ENCODE measurements at regions not wholly inside any gene's neighbourhood (a gene's known extent, or its start where the extent isn't known, plus 50 kb on each side); places are given as distances from the start of the nearest gene placed in this dataset.
"Not testable (repeated sequence)": the region's sequence is repeated elsewhere in the genome, so short reads cannot be mapped to it uniquely, and the experiment has no call there.

- not testable (repeated sequence) for DNase-seq (ENCODE audit: low spot score)
These were observed 196.5 kb upstream of the ZNF469 start for GRCh38 chr16:88185976-88186888.

- not testable (repeated sequence) for DNase-seq (ENCODE audit: low spot score)
These were observed 195.6 kb upstream of the ZNF469 start for GRCh38 chr16:88186889-88187870.

GRCh38 chr16:88188171-88188895, 194.4 kb upstream of the ZNF469 start:
- DNase-seq (ENCODE audit: low spot score) = not testable (repeated sequence)

- DNase-seq (ENCODE audit: low spot score) = not testable (repeated sequence)
These were observed 192.1 kb upstream of the ZNF469 start for GRCh38 chr16:88190592-88191095.

- not testable (repeated sequence) for DNase-seq (ENCODE audit: low spot score)
These were observed 191.6 kb upstream of the ZNF469 start for GRCh38 chr16:88191168-88191567.

- no peak for DNase-seq (ENCODE audit: low spot score)
These were observed 190.2 kb upstream of the ZNF469 start for GRCh38 chr16:88192601-88193000.

GRCh38 chr16:88193706-88194396, 188.9 kb upstream of the ZNF469 start:
- DNase-seq (ENCODE audit: low spot score) = not testable (repeated sequence)

GRCh38 chr16:88194397-88195268, 188.1 kb upstream of the ZNF469 start:
- DNase-seq (ENCODE audit: low spot score) = no peak

- DNase-seq (ENCODE audit: low spot score) = no peak
These were observed 187.5 kb upstream of the ZNF469 start for GRCh38 chr16:88195269-88195705.

GRCh38 chr16:88195911-88196465, 186.8 kb upstream of the ZNF469 start:
- no peak for DNase-seq (ENCODE audit: low spot score)

- no peak for DNase-seq (ENCODE audit: low spot score)
These were observed 186.0 kb upstream of the ZNF469 start for GRCh38 chr16:88196471-88197400.

- DNase-seq (ENCODE audit: low spot score) = no peak
These were observed 185.0 kb upstream of the ZNF469 start for GRCh38 chr16:88197481-88198456.

- DNase-seq (ENCODE audit: low spot score) = not testable (repeated sequence)
These were observed 184.1 kb upstream of the ZNF469 start for GRCh38 chr16:88198457-88199295.

GRCh38 chr16:88199296-88200153, 183.2 kb upstream of the ZNF469 start:
- DNase-seq (ENCODE audit: low spot score) = not testable (repeated sequence)

GRCh38 chr16:88200154-88200895, 182.4 kb upstream of the ZNF469 start:
- not testable (repeated sequence) for DNase-seq (ENCODE audit: low spot score)

All from COLO829 (cell line).